Immature natural killer cell (primary cell): ENCODE measurements at regions not wholly inside any gene's neighbourhood (a gene's known extent, or its start where the extent isn't known, plus 50 kb on each side); places are given as distances from the start of the nearest gene placed in this dataset.

ENCODE experiments used
- DNase-seq, 3 donors: peaks; one replicate each; pipeline ENCODE4 v3.0.0; 2022; ENCODE audit warnings: mixed read lengths in 1 of 3
- H3K27ac Mint-ChIP-seq, 6 donors: one replicate each; pipeline ENCODE4 v1.8.0; 2020; ENCODE audit warnings: mixed read lengths in 6 of 6, mild to moderate bottlenecking in 5 of 6, inconsistent platforms in 4 of 6, moderate library complexity in 3 of 6
- H3K27me3 Mint-ChIP-seq, 3 donors: one replicate each; pipeline ENCODE4 v1.8.0; 2020 to 2021; ENCODE audit warnings: low read depth in 3 of 3, mild to moderate bottlenecking in 3 of 3, mixed read lengths in 3 of 3, moderate library complexity in 3 of 3, inconsistent platforms in 1 of 3
- H3K36me3 Mint-ChIP-seq, 3 donors: one replicate each; pipeline ENCODE4 v1.8.0; 2020; ENCODE audit warnings: mixed read lengths in 3 of 3, inconsistent platforms in 2 of 3, mild to moderate bottlenecking in 2 of 3
- H3K4me1 Mint-ChIP-seq, 2 donors: one replicate each; pipeline ENCODE4 v1.8.0; 2020; ENCODE audit warnings: inconsistent platforms in 2 of 2, mild to moderate bottlenecking in 2 of 2, mixed read lengths in 2 of 2, moderate library complexity in 1 of 2
- H3K4me3 Mint-ChIP-seq, 5 donors: one replicate each; pipeline ENCODE4 v1.8.0; 2020; ENCODE audit warnings: mild to moderate bottlenecking in 5 of 5, mixed read lengths in 5 of 5, inconsistent platforms in 3 of 5, moderate library complexity in 3 of 5
- H3K9me3 Mint-ChIP-seq, 6 donors: one replicate each; pipeline ENCODE4 v1.8.0; 2020; ENCODE audit warnings: mild to moderate bottlenecking in 6 of 6, mixed read lengths in 6 of 6, inconsistent platforms in 4 of 6, moderate library complexity in 3 of 6

DNA sequence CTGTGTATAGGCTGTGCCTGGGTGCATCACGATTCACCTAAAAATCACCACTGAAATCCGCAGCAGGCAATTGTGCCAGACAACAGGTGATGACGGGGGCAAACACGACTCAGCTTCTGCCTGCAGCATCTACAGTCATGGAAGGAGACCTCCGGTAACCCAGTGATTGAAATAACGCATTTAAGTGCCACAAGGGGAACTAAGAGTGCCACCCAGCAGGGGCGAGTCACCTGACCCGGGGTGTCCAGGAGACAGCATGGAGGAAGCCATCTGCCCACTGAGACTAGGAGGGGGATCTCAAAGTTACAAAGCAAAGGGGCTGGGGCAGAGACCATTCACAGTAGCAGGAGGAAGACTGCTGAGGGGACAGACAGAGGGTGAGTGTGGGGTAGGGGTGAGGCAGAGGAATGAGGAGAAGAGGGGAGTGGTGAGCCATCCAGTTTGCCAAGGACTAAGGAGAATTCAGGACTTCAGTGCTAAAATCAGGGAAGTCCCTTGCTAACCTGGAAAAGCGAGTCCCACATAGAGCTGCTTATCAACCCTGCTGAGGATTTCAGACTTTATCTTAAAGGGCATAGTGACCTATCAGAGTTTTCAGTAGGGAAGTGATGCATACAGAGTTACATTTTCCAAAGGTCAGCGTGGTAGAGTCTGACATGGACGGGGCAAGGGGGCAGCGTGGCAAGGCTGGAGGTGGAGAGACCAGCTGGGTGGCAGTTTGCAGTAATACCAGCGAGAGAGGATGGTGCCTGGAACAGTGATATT lies 256.7 kb upstream of the HES1 start:
- no peaks in the 10 kb centered on the region for H3K36me3 Mint-ChIP-seq

DNA sequence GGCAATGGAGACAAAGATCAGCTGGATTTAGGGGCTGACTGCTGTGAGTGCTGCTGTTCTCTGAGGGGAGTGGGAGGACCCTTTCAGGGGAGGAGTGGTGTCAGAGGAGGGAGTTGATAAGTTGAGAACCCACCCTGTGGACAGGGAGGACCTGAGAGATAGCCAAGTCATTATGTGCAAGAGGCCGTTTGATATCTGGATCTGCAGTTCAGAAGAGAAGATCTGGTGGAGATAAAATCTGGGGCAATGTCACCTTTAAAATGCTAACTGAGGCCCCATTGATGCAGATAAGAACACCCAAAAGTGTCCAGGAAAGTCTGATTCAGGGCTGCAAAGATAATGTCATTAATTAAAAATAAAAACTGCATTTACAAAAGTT lies 256.1 kb upstream of the HES1 start:
- Mint-ChIP-seq H3K9me3 (peaks cover 0 to 2% (median 0%) of the 10 kb centered on the region in 6 donors), H3K4me1 (no peaks in the 10 kb centered on the region), H3K4me3 (no peak overlapping the region), H3K27ac (no peak overlapping the region), H3K36me3 (no peaks in the 10 kb centered on the region), H3K27me3 (peaks cover 0 to 11% (median 1%) of the 10 kb centered on the region in 3 donors)
- DNase-seq = no peak

More for the DNA sequence above, 256.7 kb upstream of the HES1 start:
- Mint-ChIP-seq H3K4me1 (no peaks in the 10 kb centered on the region), H3K4me3 (no peak overlapping the region), H3K27ac (no peak overlapping the region), H3K9me3 (peaks cover 0 to 2% (median 0%) of the 10 kb centered on the region in 6 donors), H3K27me3 (peaks cover 0 to 11% (median 1%) of the 10 kb centered on the region in 3 donors)
- DNase-seq = no peak

- Mint-ChIP-seq H3K4me3 (no peak overlapping the region), H3K9me3 (peaks cover 0 to 2% (median 0%) of the 10 kb centered on the region in 6 donors), H3K27ac (no peak overlapping the region), H3K27me3 (peaks cover 0 to 11% (median 1%) of the 10 kb centered on the region in 3 donors), H3K4me1 (no peaks in the 10 kb centered on the region), H3K36me3 (no peaks in the 10 kb centered on the region)
- no peak for DNase-seq
These were observed 253.9 kb upstream of the HES1 start for GRCh38 chr3:193882091-193882490.

GRCh38 chr3:193883551-193883950 lies 252.4 kb upstream of the HES1 start:
- Mint-ChIP-seq H3K27ac (no peak overlapping the region), H3K27me3 (peaks cover 0 to 7% (median 3%) of the 10 kb centered on the region in 3 donors), H3K36me3 (no peaks in the 10 kb centered on the region), H3K9me3 (peaks cover 0 to 2% (median 0%) of the 10 kb centered on the region in 6 donors), H3K4me1 (no peaks in the 10 kb centered on the region), H3K4me3 (no peak overlapping the region)
- no peak for DNase-seq

- Mint-ChIP-seq H3K27me3 (peaks cover 0 to 7% (median 3%) of the 10 kb centered on the region in 3 donors), H3K4me3 (no peak overlapping the region), H3K9me3 (peaks cover 0 to 2% (median 0%) of the 10 kb centered on the region in 6 donors), H3K36me3 (no peaks in the 10 kb centered on the region), H3K4me1 (no peaks in the 10 kb centered on the region), H3K27ac (no peak overlapping the region)
- no peak for DNase-seq
These were observed 251.9 kb upstream of the HES1 start for GRCh38 chr3:193884027-193884426.

GRCh38 chr3:193884652-193885051 lies 251.3 kb upstream of the HES1 start:
- Mint-ChIP-seq H3K9me3 (no peaks in the 10 kb centered on the region), H3K4me3 (no peak overlapping the region), H3K27me3 (peaks cover 0 to 6% (median 3%) of the 10 kb centered on the region in 3 donors), H3K4me1 (no peaks in the 10 kb centered on the region), H3K27ac (no peak overlapping the region), H3K36me3 (no peaks in the 10 kb centered on the region)
- no peak for DNase-seq

GRCh38 chr3:193885832-193886231 lies 250.1 kb upstream of the HES1 start:
- H3K36me3 Mint-ChIP-seq = no peaks in the 10 kb centered on the region
- DNase-seq = no peak
- H3K27me3 Mint-ChIP-seq = peaks cover 0 to 5% (median 4%) of the 10 kb centered on the region in 3 donors
- H3K4me3 Mint-ChIP-seq = no peak overlapping the region
- H3K27ac Mint-ChIP-seq = no peak overlapping the region
- H3K4me1 Mint-ChIP-seq = no peaks in the 10 kb centered on the region
- H3K9me3 Mint-ChIP-seq = no peaks in the 10 kb centered on the region

DNA sequence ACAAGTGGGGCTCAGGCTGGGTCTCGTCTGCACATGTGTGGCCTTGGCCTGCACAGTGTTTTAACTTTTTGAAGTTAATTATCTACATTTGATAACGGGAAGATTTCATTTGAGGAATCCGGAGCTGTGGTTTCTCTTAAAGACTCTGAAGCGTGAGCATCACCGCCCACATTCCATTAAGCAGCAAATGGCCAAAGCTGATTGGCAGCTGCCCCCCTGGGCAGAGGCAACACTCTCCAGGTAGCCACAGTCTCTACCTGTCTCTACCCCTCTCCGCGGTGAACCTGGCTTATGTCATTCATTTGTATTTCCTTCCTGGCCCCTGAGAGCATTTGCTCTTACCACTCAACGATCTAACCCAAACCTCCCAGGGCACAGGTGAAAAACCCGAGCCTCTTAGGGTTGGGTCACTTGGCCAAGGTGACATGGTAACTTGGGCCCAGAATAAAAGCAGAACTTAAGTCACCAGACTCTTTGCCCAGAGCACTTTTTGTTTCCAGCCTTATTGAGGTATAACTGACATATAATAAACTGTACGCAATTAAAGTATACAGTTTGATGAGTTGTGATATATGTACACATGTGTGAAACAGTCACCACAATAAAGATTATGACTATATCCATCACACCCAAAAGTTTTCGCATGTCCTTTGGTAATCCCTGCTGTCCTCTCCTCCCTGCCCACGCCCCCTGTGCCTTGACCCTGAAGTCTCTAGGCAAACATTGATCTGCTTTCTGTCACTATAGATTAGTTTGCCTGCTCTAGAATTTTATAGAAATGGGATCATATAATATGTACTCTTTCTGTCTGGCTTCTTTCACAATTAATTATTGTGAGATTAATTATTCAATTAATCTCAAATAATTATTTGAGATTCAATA lies 245.7 kb upstream of the HES1 start:
- DNase-seq = no peak
- no peaks in the 10 kb centered on the region for H3K36me3 Mint-ChIP-seq
- no peaks in the 10 kb centered on the region for H3K4me1 Mint-ChIP-seq
- H3K4me3 Mint-ChIP-seq = no peak overlapping the region
- no peaks in the 10 kb centered on the region for H3K9me3 Mint-ChIP-seq
- H3K27me3 Mint-ChIP-seq = peaks cover 0 to 5% (median 0%) of the 10 kb centered on the region in 3 donors
- H3K27ac Mint-ChIP-seq = peak overlapping the region in 1 of 6 donors; percentile 19

DNA sequence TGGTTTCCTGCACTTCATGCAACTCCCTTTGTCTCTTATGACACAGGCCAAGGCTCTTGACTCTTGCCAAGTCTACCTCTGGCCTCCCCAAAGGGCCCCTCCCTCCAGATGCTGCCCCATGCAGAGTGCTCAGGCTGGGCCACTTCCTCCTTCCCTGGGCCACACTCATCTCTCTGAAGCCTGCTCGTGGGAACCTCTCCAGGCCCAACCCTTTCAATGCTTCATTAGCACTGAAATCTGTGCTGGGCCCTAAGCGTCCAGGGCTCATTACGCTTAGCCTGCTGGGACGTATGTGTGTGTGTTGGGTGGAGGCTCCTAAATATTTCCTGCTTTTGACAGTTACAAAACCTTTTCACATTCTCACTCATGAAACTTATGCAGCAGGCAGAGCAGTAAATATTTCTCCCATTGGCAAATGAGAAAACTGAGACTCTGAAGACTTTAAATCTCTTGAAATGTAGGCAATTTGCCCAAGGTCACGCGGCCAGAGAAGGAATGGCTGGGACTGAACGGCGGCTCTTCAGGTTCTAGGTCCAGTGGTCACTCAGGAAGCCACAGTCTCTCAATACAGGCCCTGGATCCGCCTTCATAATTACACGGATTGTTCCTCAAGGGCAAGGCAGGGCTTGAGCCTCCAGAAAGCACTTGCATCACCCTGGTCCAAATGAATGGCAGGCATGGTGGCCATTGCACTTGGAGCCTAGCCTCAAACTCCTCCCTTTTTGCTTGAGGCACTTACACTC lies 241.7 kb upstream of the HES1 start:
- no peak overlapping the region for H3K27ac Mint-ChIP-seq
- no peak overlapping the region for H3K4me3 Mint-ChIP-seq
- DNase-seq = no peak
- no peaks in the 10 kb centered on the region for H3K9me3 Mint-ChIP-seq
- no peaks in the 10 kb centered on the region for H3K36me3 Mint-ChIP-seq
- H3K4me1 Mint-ChIP-seq = no peaks in the 10 kb centered on the region
- peaks cover 2 to 5% (median 3%) of the 10 kb centered on the region in 3 donors for H3K27me3 Mint-ChIP-seq

DNA sequence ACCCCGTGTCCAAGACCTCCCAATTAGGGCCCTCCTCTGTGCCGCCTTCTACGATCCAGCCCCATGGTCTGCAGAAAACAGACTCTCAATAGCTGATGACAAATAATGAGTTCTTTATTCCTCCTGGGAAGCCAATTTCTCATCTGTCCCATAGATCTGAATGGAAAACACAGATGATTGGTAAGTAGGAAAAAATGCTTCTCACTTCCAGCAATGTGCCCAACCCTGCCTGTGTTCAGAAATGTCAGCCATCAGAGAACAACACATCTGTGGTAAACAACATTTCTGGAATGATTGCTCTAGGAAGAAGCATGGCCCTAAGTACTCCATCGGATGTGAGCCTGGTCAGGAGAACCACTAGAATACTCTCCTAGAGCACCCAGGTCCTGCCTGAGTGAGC lies 240.5 kb upstream of the HES1 start:
- no peaks in the 10 kb centered on the region for H3K9me3 Mint-ChIP-seq
- H3K4me3 Mint-ChIP-seq = no peak overlapping the region

GRCh38 chr3:193896419-193896818 lies 239.5 kb upstream of the HES1 start:
- no peaks in the 10 kb centered on the region for H3K4me1 Mint-ChIP-seq

More for the DNA sequence above, 240.5 kb upstream of the HES1 start:
- DNase-seq = no peak
- no peaks in the 10 kb centered on the region for H3K36me3 Mint-ChIP-seq
- no peak overlapping the region for H3K27ac Mint-ChIP-seq
- H3K4me1 Mint-ChIP-seq = no peaks in the 10 kb centered on the region
- H3K27me3 Mint-ChIP-seq = peaks cover 2 to 5% (median 3%) of the 10 kb centered on the region in 3 donors

GRCh38 chr3:193897288-193897687 lies 238.7 kb upstream of the HES1 start:
- Mint-ChIP-seq H3K4me3 (no peak overlapping the region), H3K27me3 (peaks cover 2 to 6% (median 3%) of the 10 kb centered on the region in 3 donors), H3K36me3 (no peaks in the 10 kb centered on the region), H3K4me1 (no peaks in the 10 kb centered on the region), H3K9me3 (no peaks in the 10 kb centered on the region), H3K27ac (no peak overlapping the region)
- DNase-seq = no peak

More at GRCh38 chr3:193896419-193896818, 239.5 kb upstream of the HES1 start:
- no peak overlapping the region for H3K4me3 Mint-ChIP-seq
- no peak for DNase-seq
- H3K27me3 Mint-ChIP-seq = peaks cover 2 to 5% (median 3%) of the 10 kb centered on the region in 3 donors
- no peaks in the 10 kb centered on the region for H3K9me3 Mint-ChIP-seq
- H3K36me3 Mint-ChIP-seq = no peaks in the 10 kb centered on the region
- no peak overlapping the region for H3K27ac Mint-ChIP-seq

- H3K4me3 Mint-ChIP-seq = no peak overlapping the region
- H3K36me3 Mint-ChIP-seq = no peaks in the 10 kb centered on the region
- no peaks in the 10 kb centered on the region for H3K4me1 Mint-ChIP-seq
These were observed 238.2 kb upstream of the HES1 start for GRCh38 chr3:193897731-193898180.

More at GRCh38 chr3:193897731-193898180, 238.2 kb upstream of the HES1 start:
- no peak for DNase-seq
- Mint-ChIP-seq H3K27ac (no peak overlapping the region), H3K9me3 (no peaks in the 10 kb centered on the region), H3K27me3 (peaks cover 2 to 6% (median 2%) of the 10 kb centered on the region in 3 donors)
